SK-N-SH (cell line): ENCODE measurements at regions not wholly inside any gene's neighbourhood (a gene's known extent, or its start where the extent isn't known, plus 50 kb on each side); places are given as distances from the start of the nearest gene placed in this dataset.

Experiments
- CTCF ChIA-PET: fragments of 300-600, 350-600 bp; formaldehyde crosslinking; extraction: SDS; loops from one replicate; lab custom pipeline; 2021; lab: Yijun Ruan, JAX
- POLR2A ChIA-PET: fragments of 350-600 bp; sonication (Branson Sonifier 250); formaldehyde crosslinking; extraction: SDS; loops from one replicate; lab custom pipeline; 2020; ENCODE audit warnings: antibody characterized with exemption, inconsistent platforms; lab: Yijun Ruan, JAX
- DNase-seq: peaks from one replicate; pipeline ENCODE4 v3.0.0; 2012
- H2AFZ ChIP-seq: fragments of 200-600 bp; sonication (generic); 2 replicates; pipeline ENCODE4 v1.8.1; 2016; ENCODE audit warnings: antibody characterized with exemption, mild to moderate bottlenecking, low read depth
- H3F3A ChIP-seq: fragments of 200-600 bp; sonication (generic); replicated peaks from 2 replicates; pipeline ENCODE3; 2016; ENCODE audit warnings: antibody characterized with exemption, mild to moderate bottlenecking; ENCODE audit not compliant: insufficient read depth
- H3K27ac ChIP-seq, 2 experiments: fragments of 200-500 bp in 1 of 2; fragments of 200-600 bp in 1 of 2; sonication (Bioruptor generic) in 1 of 2; sonication (generic), shearing (Covaris generic) in 1 of 2; 2 replicates each; pipeline versions ENCODE4 v1.5.1 to v1.6.1; 2014 to 2016; ENCODE audit warnings: low read depth in 2 of 2, inconsistent platforms in 1 of 2, low read length in 1 of 2, mild to moderate bottlenecking in 1 of 2, mixed read lengths in 1 of 2
- H3K27me3 ChIP-seq: fragments of 200-600 bp; sonication (generic), shearing (Covaris generic); 2 replicates; pipeline ENCODE4 v1.6.1; 2016; ENCODE audit warnings: mixed run types; ENCODE audit not compliant: insufficient read depth
- H3K36me3 ChIP-seq, 2 experiments: fragments of 200-500 bp in 1 of 2; fragments of 200-600 bp in 1 of 2; sonication (Bioruptor generic) in 1 of 2; sonication (generic) in 1 of 2; replicated peaks in 1 of 2; 2 replicates each; pipeline versions ENCODE3 to v1.5.1; 2014 to 2016; ENCODE audit warnings: low read length in 1 of 2, mild to moderate bottlenecking in 1 of 2; ENCODE audit not compliant: insufficient read depth in 2 of 2, control insufficient read depth in 1 of 2
- H3K4me1 ChIP-seq, 2 experiments: fragments of 200-500 bp in 1 of 2; fragments of 200-600 bp in 1 of 2; sonication (Bioruptor generic) in 1 of 2; sonication (generic), shearing (Covaris generic) in 1 of 2; 2 replicates each; pipeline versions ENCODE4 v1.5.1 to v1.6.1; 2014 to 2016; ENCODE audit warnings: low read depth in 1 of 2, low read length in 1 of 2, mixed run types in 1 of 2; ENCODE audit not compliant: insufficient read depth in 2 of 2, control insufficient read depth in 1 of 2
- H3K4me2 ChIP-seq: fragments of 200-600 bp; sonication (generic), shearing (Covaris generic); 2 replicates; pipeline ENCODE4 v1.6.1; 2017; ENCODE audit warnings: mixed run types
- H3K4me3 ChIP-seq, 2 experiments: fragments of 200-500 bp in 1 of 2; fragments of 200-600 bp in 1 of 2; sonication (Bioruptor generic) in 1 of 2; sonication (generic), shearing (Covaris generic) in 1 of 2; 2 replicates each; pipeline versions ENCODE4 v1.5.1 to v1.8.1; 2014 to 2016; ENCODE audit warnings: low read depth in 2 of 2, inconsistent platforms in 1 of 2, low read length in 1 of 2, mild to moderate bottlenecking in 1 of 2, mixed read lengths in 1 of 2, moderate library complexity in 1 of 2
- H3K79me2 ChIP-seq: fragments of 200-600 bp; sonication (generic); 2 replicates; pipeline ENCODE4 v1.8.1; 2017; ENCODE audit warnings: mild to moderate bottlenecking; ENCODE audit not compliant: insufficient read depth
- H3K9ac ChIP-seq: fragments of 200-600 bp; sonication (generic); 2 replicates; pipeline ENCODE4 v1.6.1; 2017; ENCODE audit warnings: mixed run types
- H3K9me2 ChIP-seq: fragments of 200-600 bp; sonication (generic); 2 replicates; pipeline ENCODE4 v1.6.1; 2017; ENCODE audit warnings: mixed run types
- H3K9me3 ChIP-seq: fragments of 200-600 bp; sonication (generic); 2 replicates; pipeline ENCODE4 v1.6.1; 2017; ENCODE audit warnings: mixed run types, mild to moderate bottlenecking, moderate library complexity
- H4K20me1 ChIP-seq: fragments of 200-600 bp; sonication (generic); 2 replicates; pipeline ENCODE4 v1.6.1; 2017; ENCODE audit warnings: mild to moderate bottlenecking, mixed run types; ENCODE audit not compliant: insufficient read depth
- CHD2 ChIP-seq: fragments of 150-350 bp; IDR thresholded peaks from 2 replicates; pipeline ENCODE4 v1.6.1; 2018; ENCODE audit warnings: low read length; ENCODE audit not compliant: partially characterized antibody
- ELF1 ChIP-seq: IDR thresholded peaks from 2 replicates; pipeline ENCODE4 v1.4.0; 2012
- FOXM1 ChIP-seq: IDR thresholded peaks from 2 replicates; pipeline ENCODE4 v1.4.0; 2012; ENCODE audit warnings: low read depth, mild to moderate bottlenecking
- GATA2 ChIP-seq: sonication (generic); formaldehyde crosslinking; IDR thresholded peaks from 2 replicates; pipeline ENCODE4 v1.5.0; 2020; ENCODE audit warnings: mild to moderate bottlenecking, missing genetic modification reagents
- IRF3 ChIP-seq: fragments of 150-350 bp; IDR thresholded peaks from 2 replicates; pipeline ENCODE4 v1.6.1; 2016; ENCODE audit warnings: mild to moderate bottlenecking, low read depth, low read length
- JUND ChIP-seq: IDR thresholded peaks from 2 replicates; pipeline ENCODE4 v1.4.0; 2012
- MAX ChIP-seq: IDR thresholded peaks from 2 replicates; pipeline ENCODE4 v1.4.0; 2012; ENCODE audit warnings: low read depth
- MXI1 ChIP-seq: IDR thresholded peaks from 2 replicates; pipeline ENCODE4 v1.6.1; 2012; ENCODE audit warnings: mild to moderate bottlenecking, low read depth, low read length, improper control_type of control experiment
- NFIC ChIP-seq: IDR thresholded peaks from 2 replicates; pipeline ENCODE4 v1.4.0; 2012; ENCODE audit warnings: borderline replicate concordance
- POLR2AphosphoS5 ChIP-seq: IDR thresholded peaks from 2 replicates; pipeline ENCODE4 v1.6.1; 2012; ENCODE audit warnings: low read depth, low read length
- RAD21 ChIP-seq: IDR thresholded peaks from 2 replicates; pipeline ENCODE4 v1.6.1; 2012; ENCODE audit warnings: mild to moderate bottlenecking, low read length
- RCOR1 ChIP-seq: fragments of 150-350 bp; IDR thresholded peaks from 2 replicates; pipeline ENCODE4 v1.6.1; 2017; ENCODE audit warnings: antibody characterized with exemption, low read length
- RXRA ChIP-seq: IDR thresholded peaks from 2 replicates; pipeline ENCODE4 v1.4.0; 2012; ENCODE audit warnings: low read depth, mild to moderate bottlenecking, borderline replicate concordance
- USF1 ChIP-seq: IDR thresholded peaks from 2 replicates; pipeline ENCODE4 v1.4.0; 2012; ENCODE audit warnings: low read depth, borderline replicate concordance
- ZBTB33 ChIP-seq: IDR thresholded peaks from 2 replicates; pipeline ENCODE4 v1.4.0; 2012; ENCODE audit warnings: low read depth, borderline replicate concordance
- WGBS: methylation state at CpG from one replicate; pipeline ENCODE4 v1.1.6; 2017; ENCODE audit warnings: low lambda C conversion rate; 5-methylcytosine and 5-hydroxymethylcytosine counted together

GRCh38 chr5:85838781-85839180, 779.0 kb upstream of the COX7C start:
- WGBS = 56% methylated on average over 5 of the region's 5 CpGs
- Histone ChIP-seq H2AFZ (no peak overlapping the region), H3K4me3 (no peak overlapping the region), H3K9me3 (no peaks in the 10 kb centered on the region), H3K9ac (no peak overlapping the region), H3K36me3 (no peaks in the 10 kb centered on the region), H3K9me2 (no peaks in the 10 kb centered on the region), H3K27me3 (no peaks in the 10 kb centered on the region), H3K4me2 (no peak overlapping the region), H3K27ac (no peak overlapping the region), H3F3A (no peaks in the 10 kb centered on the region), H3K79me2 (no peaks in the 10 kb centered on the region), H3K4me1 (no peaks in the 10 kb centered on the region), H4K20me1 (no peaks in the 10 kb centered on the region)
- ChIA-PET POLR2A (no interaction called here), CTCF (no interaction called here)
- DNase-seq = no peak
- TF ChIP-seq RCOR1 (no peak), FOXM1 (no peak), NFIC (no peak), MXI1 (no peak), JUND (no peak), MAX (no peak), CHD2 (no peak), IRF3 (no peak), ZBTB33 (no peak), POLR2AphosphoS5 (no peak), USF1 (no peak), ELF1 (no peak), RAD21 (no peak), GATA2 (no peak)

GRCh38 chr5:85841653-85842052, 776.1 kb upstream of the COX7C start:
- POLR2A ChIA-PET = no interaction called here
- Histone ChIP-seq H3K4me2 (no peak overlapping the region), H3F3A (no peaks in the 10 kb centered on the region), H3K9me2 (no peaks in the 10 kb centered on the region), H3K9ac (no peak overlapping the region), H3K4me3 (no peak overlapping the region), H2AFZ (no peak overlapping the region), H3K36me3 (no peaks in the 10 kb centered on the region), H4K20me1 (no peaks in the 10 kb centered on the region), H3K4me1 (no peaks in the 10 kb centered on the region), H3K79me2 (no peaks in the 10 kb centered on the region), H3K9me3 (no peaks in the 10 kb centered on the region), H3K27me3 (no peaks in the 10 kb centered on the region), H3K27ac (no peak overlapping the region)
- DNase-seq = no peak
- CTCF ChIA-PET = interaction anchor here (0.7 kb wide), 1 partner anchor 785 kb away, joined by 3 read pairs; no protein-coding TSS in a partner anchor
- 46% methylated on average over 2 of the region's 2 CpGs for WGBS
- TF ChIP-seq ELF1 = no peak
- no peak for TF ChIP-seq GATA2
- no peak for TF ChIP-seq RCOR1
- TF ChIP-seq RXRA = no peak
